ENCODE measurements at regions not wholly inside any gene's neighbourhood (a gene's known extent, or its start where the extent isn't known, plus 50 kb on each side); places are given as distances from the start of the nearest gene placed in this dataset.
A peak's percentile ranks its signal among the peaks of the same experiment; 100 is the strongest.

DNA sequence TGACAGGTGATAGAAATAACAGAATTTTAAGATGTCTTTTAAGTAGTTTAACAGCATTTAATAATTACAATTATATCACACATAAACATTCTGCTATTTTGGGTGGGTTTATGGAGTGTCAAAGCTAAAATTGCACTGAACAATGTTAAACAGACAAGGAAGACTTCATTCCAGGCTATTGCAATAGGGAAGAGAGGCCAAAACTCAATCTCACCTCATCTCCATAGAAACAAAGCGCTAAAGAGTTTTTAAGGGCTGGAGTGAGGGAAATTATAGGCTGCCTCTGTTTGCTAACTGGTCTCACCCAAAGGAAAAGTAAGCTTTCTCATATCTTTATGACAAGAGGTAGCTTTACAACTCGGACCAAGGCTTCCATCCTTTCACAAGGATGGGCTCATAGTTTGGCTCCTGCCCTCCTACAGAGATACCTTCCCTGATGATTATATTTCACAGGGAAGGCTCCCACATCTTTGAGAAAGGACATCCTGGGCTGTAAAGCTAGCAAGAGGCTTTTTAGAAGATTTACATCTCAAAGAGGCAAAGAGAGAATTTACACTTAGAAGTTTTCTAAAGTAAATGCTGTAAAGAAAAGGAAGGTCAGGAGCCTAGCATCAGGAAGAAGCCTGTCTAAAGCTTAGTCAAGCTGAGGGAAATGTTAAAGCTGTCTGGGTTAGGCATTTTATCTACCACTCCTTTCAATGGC is 350.2 kb upstream of the IMPG1 start:
- H3K4me3 ChIP-seq (replicated peaks; ENCODE audit: low read depth, low read length), result no peak overlapping the region
- TF ChIP-seq, protein P1, sequence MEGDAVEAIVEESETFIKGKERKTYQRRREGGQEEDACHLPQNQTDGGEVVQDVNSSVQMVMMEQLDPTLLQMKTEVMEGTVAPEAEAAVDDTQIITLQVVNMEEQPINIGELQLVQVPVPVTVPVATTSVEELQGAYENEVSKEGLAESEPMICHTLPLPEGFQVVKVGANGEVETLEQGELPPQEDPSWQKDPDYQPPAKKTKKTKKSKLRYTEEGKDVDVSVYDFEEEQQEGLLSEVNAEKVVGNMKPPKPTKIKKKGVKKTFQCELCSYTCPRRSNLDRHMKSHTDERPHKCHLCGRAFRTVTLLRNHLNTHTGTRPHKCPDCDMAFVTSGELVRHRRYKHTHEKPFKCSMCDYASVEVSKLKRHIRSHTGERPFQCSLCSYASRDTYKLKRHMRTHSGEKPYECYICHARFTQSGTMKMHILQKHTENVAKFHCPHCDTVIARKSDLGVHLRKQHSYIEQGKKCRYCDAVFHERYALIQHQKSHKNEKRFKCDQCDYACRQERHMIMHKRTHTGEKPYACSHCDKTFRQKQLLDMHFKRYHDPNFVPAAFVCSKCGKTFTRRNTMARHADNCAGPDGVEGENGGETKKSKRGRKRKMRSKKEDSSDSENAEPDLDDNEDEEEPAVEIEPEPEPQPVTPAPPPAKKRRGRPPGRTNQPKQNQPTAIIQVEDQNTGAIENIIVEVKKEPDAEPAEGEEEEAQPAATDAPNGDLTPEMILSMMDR (IDR thresholded peaks at IDR 0.05; ENCODE audit: low read length, missing control alignments), result no peak
- DNase-seq (ENCODE audit: low read depth), result no peak

DNA sequence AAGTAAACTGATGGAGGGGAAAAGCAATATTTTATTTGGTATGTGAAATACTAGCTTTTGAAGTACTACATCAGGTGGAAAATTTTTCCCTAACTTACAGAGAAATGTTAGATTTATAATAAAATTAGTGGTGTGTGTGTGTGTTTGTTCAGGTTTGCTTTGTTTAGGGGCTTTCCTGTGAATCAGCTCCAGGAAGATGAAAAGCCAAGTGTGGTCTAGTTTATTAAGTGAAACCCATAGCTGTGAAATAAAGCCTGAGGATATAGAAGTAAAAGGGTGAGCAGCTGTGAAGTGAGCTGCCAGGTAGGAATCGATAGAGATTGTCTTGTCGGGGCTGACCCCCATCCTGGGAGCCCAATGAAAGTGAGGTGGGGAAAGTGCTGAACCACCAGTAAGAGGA is 347.6 kb upstream of the IMPG1 start:
- TF ChIP-seq, protein P1 (IDR thresholded peaks at IDR 0.05; ENCODE audit: low read length, missing control alignments), result no peak
- DNase-seq (ENCODE audit: low read depth), result no peak
- no peak overlapping the region for H3K4me3 ChIP-seq (replicated peaks; ENCODE audit: low read depth, low read length)

- TF ChIP-seq, protein P1 (IDR thresholded peaks at IDR 0.05; ENCODE audit: low read length, missing control alignments), result no peak
- no peak overlapping the region for H3K4me3 ChIP-seq (replicated peaks; ENCODE audit: low read depth, low read length)
- peak; percentile 10 for DNase-seq (ENCODE audit: low read depth)
Observed at GRCh38 chr6:76418560-76419223, 346.2 kb upstream of the IMPG1 start.

DNA sequence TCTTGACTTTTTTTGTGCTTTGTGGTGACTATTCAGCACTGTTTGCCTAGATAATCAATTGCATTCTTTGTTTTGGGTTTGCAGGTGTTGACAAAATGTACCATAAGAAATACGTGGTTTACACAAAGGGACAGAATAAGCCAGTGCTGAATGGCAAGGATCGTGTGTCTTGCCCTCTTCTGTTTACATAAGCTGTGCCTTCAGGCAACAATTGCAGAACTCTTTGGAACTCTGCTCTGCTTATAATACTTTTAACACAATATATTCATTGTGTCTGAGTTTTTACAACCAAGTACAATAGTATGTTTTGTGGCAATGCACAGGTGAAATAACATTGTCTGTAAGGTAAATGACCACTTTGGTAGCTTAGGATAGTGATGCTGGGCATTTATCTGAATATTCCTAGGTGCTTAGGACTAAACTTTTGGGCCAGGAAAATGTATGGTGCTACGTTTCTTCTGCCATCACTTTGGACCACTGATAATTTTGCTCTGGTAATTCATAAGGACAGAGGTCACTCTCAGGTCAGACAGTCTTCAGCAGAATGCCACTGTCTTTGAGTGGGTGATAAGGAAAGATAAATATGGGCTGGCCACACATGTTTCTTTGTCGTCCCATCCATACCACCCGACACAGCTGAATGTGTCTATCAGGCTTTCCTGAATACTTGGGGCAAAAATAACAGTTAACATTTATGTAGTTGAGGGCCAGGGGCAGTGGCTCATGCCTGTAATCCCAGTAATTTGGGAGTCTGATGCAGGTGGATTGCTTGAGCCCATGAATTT is 344.6 kb upstream of the IMPG1 start:
- TF ChIP-seq, protein P1 (IDR thresholded peaks at IDR 0.05; ENCODE audit: low read length, missing control alignments), result no peak
- no peak for DNase-seq (ENCODE audit: low read depth)
- H3K4me3 ChIP-seq (replicated peaks; ENCODE audit: low read depth, low read length), result no peak overlapping the region

DNA sequence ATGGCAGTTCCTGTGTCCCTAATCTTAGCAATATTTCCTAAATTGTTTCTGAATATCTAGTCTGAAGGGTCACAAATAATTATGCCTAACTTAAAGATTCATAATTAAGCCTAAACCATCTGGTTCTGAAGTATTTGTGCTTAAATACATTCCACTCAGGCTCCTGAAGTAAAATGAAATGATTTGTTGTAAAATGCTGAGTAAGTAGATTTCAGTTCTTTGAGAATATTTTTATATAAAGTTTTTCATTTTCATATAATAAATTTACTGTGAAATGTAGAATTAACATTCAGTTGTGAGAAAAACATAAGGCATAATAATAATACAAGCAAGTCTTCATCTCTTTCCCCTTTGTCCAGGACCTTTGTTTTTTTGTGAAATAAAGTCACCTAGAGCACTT is 330.6 kb upstream of the IMPG1 start:
- no peak overlapping the region for H3K4me3 ChIP-seq (replicated peaks; ENCODE audit: low read depth, low read length)
- no peak for DNase-seq (ENCODE audit: low read depth)
- TF ChIP-seq, protein P1 (IDR thresholded peaks at IDR 0.05; ENCODE audit: low read length, missing control alignments), result no peak

- TF ChIP-seq, protein P1 (IDR thresholded peaks at IDR 0.05; ENCODE audit: low read length, missing control alignments), result no peak
- H3K4me3 ChIP-seq (replicated peaks; ENCODE audit: low read depth, low read length), result no peak overlapping the region
- no peak for DNase-seq (ENCODE audit: low read depth)
Observed at GRCh38 chr6:76397966-76398365, 325.5 kb upstream of the IMPG1 start.

All from fibroblast of pulmonary artery (primary cell).